COLO668 (cell line): ENCODE measurements at regions not wholly inside any gene's neighbourhood (a gene's known extent, or its start where the extent isn't known, plus 50 kb on each side); places are given as distances from the start of the nearest gene placed in this dataset.
A peak's percentile ranks its signal among the peaks of the same experiment; 100 is the strongest.

Experiments
- DNase-seq: peaks from one replicate; lab custom pipeline; 2025; ENCODE audit not compliant: unreplicated experiment; lab: John Stamatoyannopoulos, UW

GRCh38 chr4:110878413-110878812, 255.5 kb upstream of the PITX2 start:
- no peak for DNase-seq

GRCh38 chr4:110878956-110879355, 256.1 kb upstream of the PITX2 start:
- DNase-seq = no peak

- DNase-seq = no peak
Measured at GRCh38 chr4:110886270-110886669, 263.4 kb upstream of the PITX2 start.

- no peak for DNase-seq
Measured at GRCh38 chr4:110886856-110887255, 264.0 kb upstream of the PITX2 start.

GRCh38 chr4:110897784-110898183, 274.9 kb upstream of the PITX2 start:
- DNase-seq = no peak

- no peak for DNase-seq
Measured at GRCh38 chr4:110898290-110898689, 275.4 kb upstream of the PITX2 start.

GRCh38 chr4:110900213-110900769, 277.4 kb upstream of the PITX2 start:
- no peak for DNase-seq

GRCh38 chr4:110902500-110902899, 279.6 kb upstream of the PITX2 start:
- DNase-seq = no peak

- peak; percentile 11 for DNase-seq
Measured at GRCh38 chr4:110904435-110905065, 281.7 kb upstream of the PITX2 start.

- DNase-seq = no peak
Measured at GRCh38 chr4:110905367-110905766, 282.5 kb upstream of the PITX2 start.

GRCh38 chr4:110907801-110908313, 285.0 kb upstream of the PITX2 start:
- no peak for DNase-seq

GRCh38 chr4:110914791-110915190, 291.9 kb upstream of the PITX2 start:
- DNase-seq = no peak

- no peak for DNase-seq
Measured at GRCh38 chr4:110915301-110915700, 292.4 kb upstream of the PITX2 start.

- DNase-seq = no peak
Measured at GRCh38 chr4:110916505-110916904, 293.6 kb upstream of the PITX2 start.

GRCh38 chr4:110917835-110918234, 295.0 kb upstream of the PITX2 start:
- no peak for DNase-seq

- no peak for DNase-seq
Measured at GRCh38 chr4:110920990-110921389, 298.1 kb upstream of the PITX2 start.

- no peak for DNase-seq
Measured at GRCh38 chr4:110924761-110925160, 301.9 kb upstream of the PITX2 start.

- DNase-seq = no peak
Measured at GRCh38 chr4:110926841-110927400, 304.0 kb upstream of the PITX2 start.

GRCh38 chr4:110933341-110933740, 310.5 kb upstream of the PITX2 start:
- DNase-seq = no peak

GRCh38 chr4:110944501-110944900, 321.6 kb upstream of the PITX2 start:
- DNase-seq = no peak

GRCh38 chr4:110945600-110945999, 322.7 kb upstream of the PITX2 start:
- no peak for DNase-seq

- no peak for DNase-seq
Measured at GRCh38 chr4:110949542-110949941, 326.7 kb upstream of the PITX2 start.

GRCh38 chr4:110950731-110951130, 327.9 kb upstream of the PITX2 start:
- no peak for DNase-seq
